Activated B cell treated with CpG ODN at 0.5 μM for 24 hours (primary cell): ENCODE measurements at regions not wholly inside any gene's neighbourhood (a gene's known extent, or its start where the extent isn't known, plus 50 kb on each side); places are given as distances from the start of the nearest gene placed in this dataset.
"Not testable (repeated sequence)": the region's sequence is repeated elsewhere in the genome, so short reads cannot be mapped to it uniquely, and the experiment has no call there.

Experiments used
- ATAC-seq: fragments of 200-7000 bp; cut with Tn5 transposase; one replicate; pipeline ENCODE4 v1.10.0; 2021; ENCODE audit warnings: low read depth, mild to moderate bottlenecking, moderate library complexity
- CTCF ChIA-PET: fragments of 350-600 bp; sonication (Branson Sonifier 250); formaldehyde crosslinking; loops from one replicate; lab custom pipeline; 2021; ENCODE audit warnings: antibody characterized with exemption; lab: Charles Lee
- POLR2A ChIA-PET: fragments of 350-600 bp; sonication (Branson Sonifier 250); formaldehyde crosslinking; loops from one replicate; lab custom pipeline; 2021; ENCODE audit warnings: antibody characterized with exemption; lab: Charles Lee
- DNase-seq: peaks from one replicate; pipeline ENCODE4 v3.0.0; 2022
- H3K27ac Mint-ChIP-seq: one replicate; pipeline ENCODE4 v1.8.0; 2020; ENCODE audit warnings: mixed read lengths
- H3K27me3 Mint-ChIP-seq: one replicate; pipeline ENCODE4 v1.8.0; 2021; ENCODE audit warnings: mixed read lengths
- H3K36me3 Mint-ChIP-seq: one replicate; pipeline ENCODE4 v1.8.0; 2021; ENCODE audit warnings: low read depth, mixed read lengths
- H3K4me1 Mint-ChIP-seq: one replicate; pipeline ENCODE4 v1.8.0; 2021; ENCODE audit warnings: mixed read lengths
- H3K4me3 Mint-ChIP-seq: one replicate; pipeline ENCODE4 v1.8.0; 2020; ENCODE audit warnings: mild to moderate bottlenecking, mixed read lengths
- H3K9me3 Mint-ChIP-seq: one replicate; pipeline ENCODE4 v1.8.0; 2020; ENCODE audit warnings: mixed read lengths
- CTCF ChIP-seq: fragments of 200-600 bp; IDR thresholded peaks from one replicate; pipeline ENCODE4 v1.8.0; 2022; ENCODE audit warnings: antibody characterized with exemption, mild to moderate bottlenecking
- intact Hi-C: fragments of 100-400 bp; cut with micrococcal nuclease; formaldehyde crosslinking; loops from one replicate; pipeline ENCODE4 v1.15.1; 2024

- Mint-ChIP-seq H3K36me3 (no peaks in the 10 kb centered on the region), H3K27me3 (no peaks in the 10 kb centered on the region), H3K27ac (no peak overlapping the region), H3K4me1 (peaks cover 13% of the 10 kb centered on the region), H3K9me3 (no peaks in the 10 kb centered on the region), H3K4me3 (no peak overlapping the region)
- intact Hi-C loops: no loop called here
- TF ChIP-seq CTCF: no peak
- CTCF ChIA-PET: no interaction called here
- ATAC-seq (peak; percentile 58), DNase-seq (no peak)
- POLR2A ChIA-PET: no interaction called here
Measured at GRCh38 chr1:199612976-199613774, 414.3 kb upstream of the NR5A2 start.

- TF ChIP-seq CTCF: no peak
- POLR2A ChIA-PET: no interaction called here
- ATAC-seq (no peak), DNase-seq (no peak)
- Mint-ChIP-seq H3K4me3 (no peak overlapping the region), H3K4me1 (peaks cover 13% of the 10 kb centered on the region), H3K27ac (no peak overlapping the region), H3K9me3 (no peaks in the 10 kb centered on the region), H3K36me3 (no peaks in the 10 kb centered on the region), H3K27me3 (no peaks in the 10 kb centered on the region)
- intact Hi-C loops: no loop called here
- CTCF ChIA-PET: no interaction called here
Measured at GRCh38 chr1:199616947-199617346, 410.6 kb upstream of the NR5A2 start.

- H3K4me3 Mint-ChIP-seq: no peak overlapping the region
- intact Hi-C loops: no loop called here
- H3K27me3 Mint-ChIP-seq: no peaks in the 10 kb centered on the region
- H3K9me3 Mint-ChIP-seq: no peaks in the 10 kb centered on the region
- H3K27ac Mint-ChIP-seq: no peak overlapping the region
- no peak for TF ChIP-seq CTCF
- ChIA-PET CTCF (no interaction called here), POLR2A (no interaction called here)
- H3K4me1 Mint-ChIP-seq: no peaks in the 10 kb centered on the region
- ATAC-seq (no peak), DNase-seq (no peak)
- H3K36me3 Mint-ChIP-seq: no peaks in the 10 kb centered on the region
Measured at GRCh38 chr1:199619223-199619622, 408.3 kb upstream of the NR5A2 start.

- H3K36me3 Mint-ChIP-seq, CTCF ChIA-PET, H3K9me3 Mint-ChIP-seq, H3K4me3 Mint-ChIP-seq, H3K27me3 Mint-ChIP-seq, ATAC-seq, H3K27ac Mint-ChIP-seq, H3K4me1 Mint-ChIP-seq, DNase-seq, intact Hi-C loops, POLR2A ChIA-PET: not testable (repeated sequence)
Measured at GRCh38 chr1:199626228-199626627, 401.3 kb upstream of the NR5A2 start.

GRCh38 chr1:199629624-199630023 lies 397.9 kb upstream of the NR5A2 start:
- H3K27ac Mint-ChIP-seq: no peak overlapping the region
- peaks cover 6% of the 10 kb centered on the region for H3K9me3 Mint-ChIP-seq
- H3K4me1 Mint-ChIP-seq: peaks cover 4% of the 10 kb centered on the region
- no peak for DNase-seq
- intact Hi-C loops: no loop called here
- ATAC-seq: no peak
- H3K36me3 Mint-ChIP-seq: no peaks in the 10 kb centered on the region
- no peak for TF ChIP-seq CTCF
- H3K27me3 Mint-ChIP-seq: peaks cover 18% of the 10 kb centered on the region
- ChIA-PET POLR2A (no interaction called here), CTCF (no interaction called here)
- no peak overlapping the region for H3K4me3 Mint-ChIP-seq
